Upper lobe of left lung (tissue), 4 donors: ENCODE measurements at regions not wholly inside any gene's neighbourhood (a gene's known extent, or its start where the extent isn't known, plus 50 kb on each side); places are given as distances from the start of the nearest gene placed in this dataset.

Experiments
- EP300 ChIP-seq, 4 donors: sonication (generic); formaldehyde crosslinking; IDR thresholded peaks; one replicate each; pipeline ENCODE4 v1.5.1; 2017; ENCODE audit warnings: antibody characterized with exemption in 4 of 4, control low read depth in 2 of 4
- POLR2A ChIP-seq, 4 donors: fragments of 450-650 bp; IDR thresholded peaks; one replicate each; pipeline ENCODE4 v1.5.1; 2016 to 2017; ENCODE audit warnings: antibody characterized with exemption in 4 of 4, mild to moderate bottlenecking in 2 of 4
- POLR2AphosphoS5 ChIP-seq, 2 donors: sonication (generic); formaldehyde crosslinking; IDR thresholded peaks; one replicate each; pipeline ENCODE4 v1.5.1; 2017; ENCODE audit warnings: antibody characterized with exemption in 2 of 2
- TF ChIP-seq, protein P1 (sequence below), 6 experiments: fragments of 450-650 bp in 4 of 6; fragments of 200-600 bp in 2 of 6; sonication (generic) in 2 of 6; IDR thresholded peaks; one replicate each; pipeline ENCODE4 v1.5.1; 2016 to 2019; ENCODE audit warnings: antibody characterized with exemption in 6 of 6

DNA sequence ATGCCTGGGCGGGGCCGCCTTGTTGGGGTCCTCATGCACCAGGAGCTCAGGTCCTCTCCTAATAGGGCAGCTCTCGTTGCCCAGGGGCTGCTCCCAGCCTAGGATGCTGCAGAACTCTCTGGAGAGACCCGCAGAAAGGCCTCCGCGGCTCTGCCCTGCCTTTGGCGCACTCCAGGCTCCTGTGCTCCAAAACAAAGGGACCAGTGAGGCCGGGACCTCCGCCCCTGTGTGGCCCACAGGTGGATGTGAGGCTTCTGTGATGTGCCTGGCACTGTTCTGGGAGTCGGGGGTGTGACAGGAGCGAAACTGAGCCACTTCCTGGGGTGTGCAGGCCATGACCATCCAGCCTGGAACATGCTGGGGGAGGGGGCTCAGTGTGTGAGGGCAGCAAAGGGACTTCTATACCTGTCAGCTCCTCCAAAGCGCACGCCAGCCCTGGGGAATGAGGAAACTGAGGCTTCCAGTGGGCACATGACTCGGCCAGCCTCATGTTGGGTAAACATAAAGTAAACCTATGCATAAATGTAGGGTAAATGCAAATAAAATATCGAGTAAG is 153.2 kb downstream of the IRF8 start:
- no peak for TF ChIP-seq POLR2A (IDR thresholded peaks at IDR 0.05)
- TF ChIP-seq, protein P1, sequence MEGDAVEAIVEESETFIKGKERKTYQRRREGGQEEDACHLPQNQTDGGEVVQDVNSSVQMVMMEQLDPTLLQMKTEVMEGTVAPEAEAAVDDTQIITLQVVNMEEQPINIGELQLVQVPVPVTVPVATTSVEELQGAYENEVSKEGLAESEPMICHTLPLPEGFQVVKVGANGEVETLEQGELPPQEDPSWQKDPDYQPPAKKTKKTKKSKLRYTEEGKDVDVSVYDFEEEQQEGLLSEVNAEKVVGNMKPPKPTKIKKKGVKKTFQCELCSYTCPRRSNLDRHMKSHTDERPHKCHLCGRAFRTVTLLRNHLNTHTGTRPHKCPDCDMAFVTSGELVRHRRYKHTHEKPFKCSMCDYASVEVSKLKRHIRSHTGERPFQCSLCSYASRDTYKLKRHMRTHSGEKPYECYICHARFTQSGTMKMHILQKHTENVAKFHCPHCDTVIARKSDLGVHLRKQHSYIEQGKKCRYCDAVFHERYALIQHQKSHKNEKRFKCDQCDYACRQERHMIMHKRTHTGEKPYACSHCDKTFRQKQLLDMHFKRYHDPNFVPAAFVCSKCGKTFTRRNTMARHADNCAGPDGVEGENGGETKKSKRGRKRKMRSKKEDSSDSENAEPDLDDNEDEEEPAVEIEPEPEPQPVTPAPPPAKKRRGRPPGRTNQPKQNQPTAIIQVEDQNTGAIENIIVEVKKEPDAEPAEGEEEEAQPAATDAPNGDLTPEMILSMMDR (IDR thresholded peaks at IDR 0.05), result no peak
- TF ChIP-seq EP300 (IDR thresholded peaks at IDR 0.05), result no peak
- TF ChIP-seq POLR2AphosphoS5 (IDR thresholded peaks at IDR 0.05), result no peak
